GM18861 (cell line): ENCODE measurements at regions not wholly inside any gene's neighbourhood (a gene's known extent, or its start where the extent isn't known, plus 50 kb on each side); places are given as distances from the start of the nearest gene placed in this dataset.
"Not testable (repeated sequence)": the region's sequence is repeated elsewhere in the genome, so short reads cannot be mapped to it uniquely, and the experiment has no call there.

Experiments
- ATAC-seq: cut with Tn5 transposase; IDR thresholded peaks from one replicate; pipeline ENCODE4 v1.9.1; 2021; ENCODE audit not compliant: unreplicated experiment

DNA sequence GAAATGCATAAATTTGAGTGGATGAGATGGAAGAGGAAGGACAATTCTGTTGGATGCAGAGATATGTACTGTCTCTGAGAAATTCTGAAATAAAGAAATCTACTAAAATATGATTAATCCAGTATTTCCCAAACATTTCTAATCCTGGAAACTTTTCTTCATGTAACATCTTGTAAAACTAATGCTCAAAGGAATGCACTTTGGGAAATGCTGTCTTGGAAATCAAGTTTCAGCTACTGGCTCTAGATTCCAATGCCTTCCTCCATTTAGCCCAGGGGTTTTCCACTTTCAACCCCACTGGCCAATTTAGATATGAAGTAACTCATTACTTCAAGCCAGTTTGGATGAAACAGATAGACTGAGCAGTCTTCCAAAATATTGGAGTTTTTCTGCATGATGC lies 355.1 kb downstream of the TXNL1 start:
- no peak for ATAC-seq

DNA sequence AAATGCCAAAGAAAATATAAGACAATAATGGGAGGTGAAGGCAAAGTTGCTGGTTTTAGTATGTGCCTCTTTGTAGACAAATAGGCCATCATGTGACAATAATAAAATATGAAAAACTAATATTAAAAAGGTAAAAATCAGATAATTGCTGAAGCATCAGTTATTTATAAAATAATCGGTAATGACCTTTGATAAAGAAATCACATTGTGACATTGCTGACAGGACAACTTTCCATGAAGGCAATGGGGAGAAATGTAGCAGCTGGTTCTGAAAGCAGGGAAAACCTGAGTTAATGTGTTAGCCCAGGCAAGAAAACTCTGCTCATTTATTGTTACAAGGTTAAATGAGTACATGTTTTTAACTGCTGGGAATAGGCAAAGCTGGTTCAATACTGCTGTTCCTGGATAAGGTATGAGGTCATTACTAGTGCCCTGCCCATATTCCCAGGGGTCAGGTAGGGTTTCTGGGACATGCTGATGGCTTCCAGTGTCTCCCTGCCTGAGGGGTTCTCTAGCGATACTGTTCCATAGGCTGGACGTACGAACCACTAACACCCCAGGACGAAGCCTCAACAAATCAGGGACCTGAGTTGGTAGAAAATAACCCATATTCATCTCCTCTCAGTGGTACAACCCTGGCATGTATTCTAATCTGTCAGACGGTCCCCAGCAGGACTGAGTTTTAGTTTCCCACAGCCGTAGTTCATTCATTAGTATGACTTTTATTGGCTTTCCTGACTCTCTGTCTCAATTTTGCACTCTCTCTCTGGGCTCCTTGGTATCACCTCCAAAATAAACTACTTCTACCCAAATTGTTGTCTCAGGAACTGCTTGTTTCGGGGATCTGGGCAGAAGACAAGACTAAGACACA lies 355.9 kb downstream of the TXNL1 start:
- ATAC-seq = no peak

DNA sequence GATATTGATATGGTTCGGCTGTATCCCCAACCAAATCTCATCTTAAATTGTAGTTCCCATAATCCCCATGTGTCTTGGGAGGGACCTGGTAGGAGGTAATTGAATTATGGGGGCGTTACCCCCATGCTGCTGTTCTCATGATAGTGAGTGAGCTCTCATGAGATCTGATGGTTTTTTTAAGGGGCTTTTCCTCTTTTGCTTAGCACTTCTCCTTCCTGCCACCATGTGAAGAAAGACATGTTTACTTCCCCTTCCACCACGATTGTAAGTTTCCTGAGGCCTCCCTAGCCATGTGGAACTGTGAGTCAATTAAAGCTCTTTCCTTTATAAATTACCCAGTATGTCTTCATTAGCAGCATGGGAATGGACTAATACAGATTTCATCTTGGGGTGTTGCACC lies 358.6 kb downstream of the TXNL1 start:
- ATAC-seq = not testable (repeated sequence)

DNA sequence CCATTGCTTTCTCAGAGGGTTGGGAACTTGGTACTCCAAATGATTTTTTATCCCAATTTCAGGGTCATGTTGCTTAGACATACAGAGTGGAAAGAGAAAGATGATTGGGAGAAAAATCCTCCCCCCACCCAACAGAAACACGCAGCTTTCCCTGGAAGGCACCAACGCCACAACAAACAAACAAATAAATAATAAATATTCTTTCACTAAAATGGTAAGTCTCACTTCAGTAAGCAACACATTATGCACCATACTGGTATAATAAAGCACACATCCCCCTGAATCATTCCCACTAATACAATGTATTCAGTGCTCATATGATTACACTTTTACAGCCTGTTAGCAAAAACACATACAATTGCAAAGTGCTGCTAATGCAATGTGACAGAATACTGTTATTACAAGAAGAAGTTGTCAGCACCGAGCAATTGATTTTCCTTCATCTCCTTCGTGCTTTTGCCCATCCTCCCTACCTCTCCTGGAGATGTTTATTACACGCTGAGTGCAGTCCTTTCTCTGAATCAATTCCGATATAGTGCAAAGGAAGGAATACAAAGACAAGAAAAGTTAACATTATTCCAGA lies 359.9 kb downstream of the TXNL1 start:
- no peak for ATAC-seq

DNA sequence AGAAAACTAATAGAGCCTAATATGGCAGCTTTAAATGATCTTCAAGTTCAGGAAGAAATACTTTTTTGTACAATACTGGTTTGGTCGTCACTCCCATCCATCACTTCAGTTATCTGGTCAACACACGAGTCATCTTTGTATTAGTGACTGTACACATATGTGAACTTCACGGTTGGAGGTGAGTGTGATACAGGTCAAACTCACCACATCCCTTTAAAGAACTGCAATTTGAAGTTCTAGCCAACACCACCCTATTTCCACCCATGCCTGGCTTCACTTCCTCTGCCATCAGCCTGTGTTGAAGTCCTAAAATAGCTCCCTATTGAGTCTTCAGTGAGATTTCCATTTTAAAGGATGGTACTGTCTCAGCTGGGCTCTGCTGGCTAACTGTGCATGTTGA lies 361.9 kb downstream of the TXNL1 start:
- ATAC-seq = no peak

DNA sequence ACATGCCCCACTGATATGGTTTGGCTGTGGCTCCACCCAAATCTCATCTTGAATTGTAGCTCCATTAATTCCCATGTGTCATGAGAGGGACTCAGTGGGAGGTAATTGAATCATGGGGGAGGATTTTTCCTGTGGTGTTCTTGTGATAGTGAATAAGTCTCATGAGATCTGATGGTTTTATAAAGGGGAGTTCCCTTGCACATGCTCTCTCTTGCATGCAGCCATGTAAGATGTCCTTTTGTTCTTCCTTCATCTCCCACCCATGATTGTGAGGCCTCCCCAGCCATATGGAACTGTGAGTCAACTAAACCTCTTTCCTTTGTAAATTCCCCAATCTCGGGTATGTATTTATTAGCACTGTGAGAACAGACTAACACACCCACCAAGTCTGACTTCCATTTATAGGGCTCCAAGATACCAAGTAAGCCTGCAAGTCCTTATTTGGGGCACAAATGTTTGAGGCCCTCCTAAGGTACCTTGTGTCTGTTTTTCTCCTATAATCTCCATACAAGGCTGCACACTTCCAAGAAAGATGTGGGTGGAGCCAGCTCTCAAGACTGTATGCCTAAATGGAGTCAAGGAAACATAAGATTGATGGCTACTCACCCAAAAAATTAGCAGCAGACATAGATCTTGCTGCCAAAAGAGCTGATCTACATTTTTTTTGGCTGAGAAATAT lies 364.7 kb downstream of the TXNL1 start:
- no peak for ATAC-seq

DNA sequence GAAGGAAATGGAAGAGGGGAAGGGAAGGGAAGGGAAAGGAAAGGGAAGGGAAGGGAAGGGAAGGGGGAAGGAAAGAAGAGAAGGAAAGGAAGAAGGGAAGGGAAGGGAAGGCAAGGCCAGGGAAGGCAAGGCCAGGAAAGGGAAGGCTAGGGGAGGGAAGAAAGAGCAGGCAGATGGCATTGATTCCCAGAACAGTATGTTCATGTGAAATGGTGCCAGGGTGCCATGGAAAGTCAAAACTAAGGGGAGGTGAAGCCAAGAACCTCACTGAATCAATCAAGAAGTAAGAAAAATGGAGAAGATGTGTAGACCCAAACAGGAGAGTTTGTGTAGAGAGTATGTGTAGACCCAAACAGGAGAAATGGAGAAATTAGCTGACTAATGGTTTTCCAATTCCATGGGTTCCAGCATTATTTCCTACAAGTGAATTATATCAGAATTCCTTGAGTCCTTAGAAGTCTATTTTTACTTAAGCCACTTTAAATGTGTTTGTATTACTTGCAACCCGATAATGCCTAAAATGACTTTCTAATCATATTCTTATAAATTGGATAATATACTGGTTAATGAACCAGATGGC lies 367.6 kb downstream of the TXNL1 start:
- ATAC-seq = no peak

DNA sequence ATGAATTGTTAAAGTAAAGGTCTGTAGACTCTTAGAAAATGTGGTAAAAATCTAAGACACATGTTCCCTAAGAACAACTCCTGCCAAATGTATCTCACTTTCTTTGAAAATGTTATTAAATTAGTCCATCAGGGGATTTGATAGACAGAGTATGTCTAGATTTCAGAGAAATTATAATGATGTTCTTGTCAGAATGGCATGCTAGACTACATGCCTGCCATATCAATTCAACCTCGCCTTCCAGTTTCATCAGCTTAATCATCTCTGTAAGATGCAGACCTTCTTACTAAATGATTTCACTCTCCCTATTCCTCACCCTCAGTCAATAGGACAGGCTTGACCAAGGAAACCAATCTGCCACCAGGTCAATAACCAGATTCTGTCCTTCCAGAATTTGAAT lies 368.4 kb downstream of the TXNL1 start:
- ATAC-seq = no peak

DNA sequence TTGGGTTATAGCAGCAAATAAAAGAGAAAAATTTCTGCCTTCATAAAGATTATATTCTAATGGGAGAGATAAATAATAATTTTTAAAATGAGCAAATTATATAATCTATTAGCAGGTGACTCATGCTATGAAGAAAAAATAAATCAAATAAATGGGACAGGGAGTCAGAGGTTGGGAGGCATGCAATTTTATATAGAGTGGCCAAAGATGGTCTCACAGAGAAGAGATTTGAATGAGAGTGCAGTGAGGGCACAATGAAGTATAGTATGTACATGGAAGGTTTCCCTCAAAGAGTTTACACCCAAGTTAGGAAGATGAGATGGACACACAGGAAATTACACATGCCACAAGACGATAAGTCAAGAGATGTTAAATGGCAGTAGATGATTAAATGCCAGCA lies 369.4 kb downstream of the TXNL1 start:
- no peak for ATAC-seq

DNA sequence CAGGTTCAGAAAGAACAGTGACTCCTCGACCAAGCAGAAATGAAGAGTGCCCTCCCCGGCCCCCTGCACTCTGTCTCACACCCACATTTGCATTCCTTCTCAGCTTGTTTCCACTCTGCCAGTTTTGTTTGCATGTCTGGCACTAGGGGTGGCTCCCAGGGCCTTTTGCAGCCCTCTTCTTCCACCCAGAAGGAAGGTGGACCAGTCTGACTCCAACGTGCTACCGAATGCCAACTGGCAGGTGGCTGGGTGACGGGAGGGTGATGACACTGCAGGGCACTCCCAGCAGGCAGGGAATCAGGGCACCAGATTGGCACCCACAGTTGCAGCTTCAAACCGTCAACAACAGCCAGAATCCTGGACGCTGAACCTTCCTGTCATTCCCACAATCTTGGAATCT lies 371.1 kb downstream of the TXNL1 start:
- no peak for ATAC-seq

DNA sequence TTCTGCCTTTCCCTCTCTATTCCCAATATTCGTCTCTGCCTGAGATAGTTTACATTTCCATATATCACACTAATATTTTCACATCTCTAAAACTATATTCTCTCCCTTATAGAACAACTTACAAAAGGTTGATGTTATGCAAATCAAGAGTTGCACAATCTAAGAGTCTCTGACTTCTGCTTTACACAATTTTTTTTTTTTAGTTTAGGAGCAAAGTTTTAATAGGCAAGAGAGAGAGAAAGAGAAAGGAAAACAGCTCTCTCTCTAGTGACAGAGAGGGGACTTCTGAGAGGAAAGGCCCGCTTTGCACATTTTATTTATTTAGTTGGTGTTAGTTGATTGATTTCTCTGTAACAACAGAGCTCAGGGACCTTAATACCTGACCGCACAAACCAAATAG lies 380.2 kb downstream of the TXNL1 start:
- no peak for ATAC-seq

DNA sequence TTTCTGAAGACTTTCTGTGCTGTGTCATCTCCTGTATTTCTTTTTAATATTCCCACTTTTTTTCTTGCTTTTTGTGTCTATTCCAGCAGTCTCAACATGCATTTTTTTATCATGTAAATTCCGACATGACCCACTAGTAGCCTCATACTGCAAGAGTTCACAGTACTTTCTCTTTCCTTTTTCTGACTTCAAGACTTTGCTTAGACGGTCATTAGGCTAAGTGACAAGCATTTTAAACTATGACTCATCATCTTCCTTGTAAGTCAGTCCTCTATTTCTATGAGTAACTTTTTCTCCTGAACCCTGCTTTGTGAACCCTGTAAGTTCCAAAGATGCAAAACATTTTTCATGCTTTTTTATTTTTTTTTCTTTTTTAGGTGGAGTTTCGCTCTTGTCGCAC lies 381.2 kb downstream of the TXNL1 start:
- peak; percentile 92 for ATAC-seq

DNA sequence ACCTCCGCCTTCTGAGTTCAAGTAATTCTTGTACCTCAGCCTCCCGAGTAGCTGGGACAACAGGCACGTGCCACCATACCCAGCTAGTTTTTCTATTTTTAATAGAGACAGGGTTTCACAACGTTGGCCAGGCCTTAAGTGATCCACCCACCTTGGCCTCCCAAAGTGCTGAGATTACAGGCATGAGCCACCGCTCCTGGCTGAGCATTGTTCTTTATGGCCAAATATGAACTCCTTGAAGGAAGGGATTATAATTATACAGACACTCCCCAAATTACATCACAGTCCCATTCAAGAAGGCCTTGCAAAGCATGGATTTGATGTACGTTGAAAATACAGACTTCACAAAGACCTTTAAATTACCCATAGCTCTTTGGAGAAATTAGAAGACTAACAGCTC lies 381.7 kb downstream of the TXNL1 start:
- no peak for ATAC-seq

DNA sequence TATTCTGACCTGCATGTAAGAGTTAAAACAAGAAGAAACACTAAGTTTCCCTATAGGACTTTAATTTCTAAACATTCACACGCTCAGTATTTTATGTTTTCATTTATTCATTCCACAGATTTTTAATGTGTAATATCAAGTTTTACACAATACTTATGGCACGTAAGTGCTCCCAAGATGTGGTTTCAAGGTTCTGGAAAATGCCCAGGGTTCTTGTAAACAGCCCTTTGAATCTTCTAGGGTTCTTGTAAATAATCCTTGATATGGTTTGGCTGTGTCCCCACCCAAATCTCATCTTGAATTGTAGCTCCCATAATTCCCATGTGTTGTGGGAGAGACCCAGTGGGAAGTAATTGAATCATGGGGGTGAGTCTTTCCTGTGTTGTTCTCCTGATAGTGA lies 383.0 kb downstream of the TXNL1 start:
- ATAC-seq = no peak

DNA sequence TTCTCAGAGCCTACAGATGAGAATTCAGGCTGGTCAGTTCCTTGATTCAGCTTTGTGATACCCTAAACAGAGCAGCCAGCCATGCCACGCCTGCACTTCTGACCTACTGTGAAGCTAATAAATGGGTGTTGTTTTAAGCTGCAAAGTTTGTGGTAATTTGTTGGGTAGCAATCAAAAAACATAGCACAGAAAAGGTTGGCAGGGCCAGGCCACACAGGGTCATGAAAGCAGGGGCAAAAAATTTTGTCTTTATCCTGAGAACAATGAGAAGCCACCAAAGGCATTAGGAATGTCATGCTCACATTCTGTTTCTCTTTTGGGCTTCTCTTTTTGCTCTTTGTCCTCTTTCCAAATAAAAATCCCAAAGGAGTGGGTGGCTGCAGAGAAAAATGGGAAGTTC lies 385.9 kb downstream of the TXNL1 start:
- no peak for ATAC-seq

DNA sequence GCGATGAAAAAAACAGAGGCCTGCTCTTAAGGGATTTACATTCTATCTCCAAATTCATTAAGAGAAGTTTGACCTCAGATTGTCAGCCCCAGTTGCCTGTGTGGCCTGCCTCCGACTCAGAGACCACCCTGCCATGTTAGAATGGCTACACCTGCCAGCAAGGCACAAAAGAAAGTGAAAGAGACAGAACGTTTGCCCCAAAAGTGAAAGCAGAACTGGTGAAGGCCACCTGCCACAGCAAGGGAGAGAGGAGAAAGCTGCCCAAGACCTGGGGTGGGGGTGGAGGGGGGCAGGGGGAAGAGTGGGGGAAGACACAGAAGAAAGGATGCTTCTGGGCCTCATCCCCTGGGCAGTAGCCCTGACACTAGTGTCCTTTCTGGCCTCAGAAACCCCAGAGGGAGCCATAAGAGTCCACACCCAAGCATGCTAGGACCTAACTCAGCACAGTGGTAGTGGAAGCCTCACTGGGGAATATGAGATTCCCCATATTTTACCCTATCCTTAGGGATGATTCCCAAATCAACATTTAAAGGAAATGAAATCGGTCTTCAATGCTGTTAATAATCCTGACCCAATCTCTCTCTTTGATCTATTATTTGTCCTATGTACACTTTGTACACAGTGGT lies 389.7 kb downstream of the TXNL1 start:
- ATAC-seq = peak; percentile 98

DNA sequence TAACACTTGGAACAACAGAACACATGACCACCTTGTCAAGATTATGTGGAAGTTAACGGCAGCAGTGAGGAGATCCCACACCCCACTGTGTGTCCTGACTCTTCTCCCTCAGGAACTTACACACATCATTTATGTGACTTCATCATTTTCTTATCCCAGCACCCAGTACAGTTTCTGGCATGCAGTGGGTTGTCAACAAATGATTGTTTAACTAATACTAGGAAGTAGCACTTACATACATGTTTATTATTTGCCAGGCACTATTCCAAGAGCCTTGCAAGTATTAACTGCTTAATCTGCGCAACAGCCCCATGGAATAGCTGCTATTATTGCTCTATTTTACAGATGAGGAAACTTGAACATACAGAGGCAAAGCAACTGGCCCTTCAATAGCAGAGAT lies 391.5 kb downstream of the TXNL1 start:
- no peak for ATAC-seq

DNA sequence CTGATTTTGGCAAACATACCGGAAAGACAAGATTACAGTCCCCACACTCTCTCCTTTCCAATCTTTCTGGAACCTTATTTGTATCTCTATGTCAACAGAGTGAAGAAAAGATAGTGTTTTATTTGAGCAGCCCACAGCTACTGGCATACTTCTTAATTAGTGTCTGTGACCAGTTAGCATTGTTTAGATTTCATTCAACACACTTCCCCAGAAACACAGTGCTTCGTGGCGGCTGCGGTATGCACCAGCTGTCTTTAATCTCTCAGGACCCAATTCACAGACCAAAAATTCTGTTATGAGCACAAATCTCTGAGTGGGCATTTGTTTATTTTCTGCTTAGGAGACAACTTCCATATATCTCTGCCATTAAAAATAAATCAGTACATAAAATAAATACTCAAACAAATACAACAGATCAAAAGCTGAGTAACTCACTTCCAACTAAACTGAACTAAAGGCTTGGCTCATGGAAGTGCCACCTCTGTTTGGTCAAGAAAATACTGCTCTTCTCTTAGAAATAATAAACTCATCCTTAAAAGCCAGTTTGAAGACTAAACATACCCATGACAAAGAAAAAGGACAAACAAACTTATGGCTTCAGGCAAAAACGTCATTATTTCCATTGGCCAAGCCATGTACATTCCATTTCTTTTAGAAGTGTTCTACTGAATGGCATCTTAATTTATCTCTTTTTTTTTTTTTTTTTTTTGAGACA lies 392.4 kb downstream of the TXNL1 start:
- no peak for ATAC-seq

DNA sequence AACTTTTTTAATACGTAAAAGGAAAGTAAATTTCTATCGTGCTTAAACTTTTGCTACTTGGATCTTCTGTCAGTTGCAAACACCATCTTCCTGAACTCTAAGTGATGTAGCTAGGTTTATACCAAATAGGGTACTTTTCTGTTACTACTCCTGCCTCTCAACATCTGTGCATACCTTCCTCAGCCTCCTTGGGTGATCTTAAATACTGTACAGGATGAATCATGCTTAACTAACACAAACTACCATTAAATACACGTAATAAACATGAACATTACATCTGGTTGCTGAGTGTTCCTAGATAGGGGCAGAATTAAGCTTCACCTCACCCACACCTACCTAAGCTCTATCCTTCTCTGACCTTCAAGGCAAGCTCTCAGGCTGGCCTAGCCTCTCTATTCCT lies 398.0 kb downstream of the TXNL1 start:
- ATAC-seq = no peak

DNA sequence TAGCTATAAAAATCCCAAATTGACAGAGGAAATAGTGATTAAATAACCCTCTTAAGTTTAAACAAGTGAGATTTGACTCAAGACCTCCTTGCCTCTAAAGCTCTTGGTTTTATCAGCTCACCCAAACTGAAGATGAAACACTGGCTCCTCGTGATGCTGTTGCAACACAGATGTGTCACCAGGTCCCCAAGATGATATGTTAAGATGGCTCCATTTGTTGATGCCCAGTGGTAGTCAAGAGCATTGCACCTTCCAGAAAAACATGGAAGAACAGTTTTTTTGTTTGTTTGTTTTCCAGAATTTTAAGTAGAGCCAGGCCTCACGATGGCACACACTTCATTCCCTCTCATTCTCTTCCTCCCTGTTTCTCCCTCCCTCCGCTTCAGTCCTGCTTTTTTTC lies 399.8 kb downstream of the TXNL1 start:
- no peak for ATAC-seq

DNA sequence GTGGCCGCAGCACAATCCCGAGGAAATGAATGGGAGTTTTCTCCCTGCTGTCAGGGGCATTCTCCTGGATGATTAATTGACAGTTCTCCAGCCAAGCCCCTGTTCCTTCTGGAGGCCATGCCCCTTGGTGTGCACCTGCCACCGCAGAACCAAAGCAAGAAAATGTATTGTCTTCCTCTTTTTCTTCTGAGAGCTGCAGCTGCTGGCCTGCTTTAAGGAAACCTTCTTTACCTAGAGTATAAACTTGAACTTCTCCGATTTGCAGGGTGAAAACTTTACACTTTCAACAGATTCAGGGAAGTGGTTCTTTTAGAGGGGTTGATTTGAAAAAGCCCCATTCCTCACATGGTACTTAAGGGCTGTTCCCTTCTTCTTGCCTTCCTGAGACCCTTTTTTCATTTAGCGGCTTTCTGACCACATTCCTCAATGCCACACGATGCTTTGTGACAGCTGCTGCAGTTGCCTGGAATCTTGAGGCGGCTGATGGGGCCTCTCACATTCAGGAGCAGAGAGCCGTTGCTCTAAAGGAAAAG lies 402.8 kb downstream of the TXNL1 start:
- ATAC-seq = no peak
